Hepatocyte (in vitro differentiated cells): ENCODE measurements at regions not wholly inside any gene's neighbourhood (a gene's known extent, or its start where the extent isn't known, plus 50 kb on each side); places are given as distances from the start of the nearest gene placed in this dataset.

Experiments used
- DNase-seq: peaks from one replicate; pipeline ENCODE4 v3.0.0-alpha.2; 2016; ENCODE audit warnings: low spot score
- H2AFZ ChIP-seq: fragments of 200-600 bp; sonication (generic); 2 replicates; pipeline ENCODE4 v1.6.0; 2016; ENCODE audit warnings: antibody characterized with exemption, mild to moderate bottlenecking
- H3K27ac ChIP-seq: fragments of 200-600 bp; sonication (generic); 2 replicates; pipeline ENCODE4 v1.5.1; 2016; ENCODE audit warnings: mild to moderate bottlenecking
- H3K27me3 ChIP-seq: fragments of 200-600 bp; sonication (generic); 2 replicates; pipeline ENCODE4 v1.6.1; 2016
- H3K36me3 ChIP-seq: fragments of 200-600 bp; sonication (generic); replicated peaks from 2 replicates; pipeline ENCODE4 v1.5.1; 2016; ENCODE audit warnings: low read depth; ENCODE audit not compliant: insufficient read depth
- H3K4me1 ChIP-seq: fragments of 200-600 bp; sonication (generic); 2 replicates; pipeline ENCODE4 v1.5.1; 2016; ENCODE audit warnings: mild to moderate bottlenecking, moderate library complexity; ENCODE audit not compliant: insufficient read depth
- H3K4me2 ChIP-seq: fragments of 200-600 bp; sonication (generic); 2 replicates; pipeline ENCODE4 v1.6.0; 2016
- H3K4me3 ChIP-seq: fragments of 200-600 bp; sonication (generic); 2 replicates; pipeline ENCODE4 v1.5.1; 2016; ENCODE audit warnings: mild to moderate bottlenecking
- H3K79me2 ChIP-seq: fragments of 200-600 bp; sonication (generic); 2 replicates; pipeline ENCODE4 v1.6.0; 2017; ENCODE audit warnings: mild to moderate bottlenecking
- H3K9me2 ChIP-seq: fragments of 200-600 bp; sonication (generic); replicated peaks from 2 replicates; pipeline ENCODE4 v1.6.0; 2017; ENCODE audit warnings: mild to moderate bottlenecking; ENCODE audit not compliant: insufficient read depth
- H3K9me3 ChIP-seq: fragments of 200-600 bp; sonication (generic); 2 replicates; pipeline ENCODE4 v1.5.1; 2016; ENCODE audit warnings: low read depth, mild to moderate bottlenecking
- H4K20me1 ChIP-seq: fragments of 200-600 bp; sonication (generic); 2 replicates; pipeline ENCODE4 v1.6.0; 2016; ENCODE audit warnings: mild to moderate bottlenecking; ENCODE audit not compliant: insufficient read depth, poor library complexity, severe bottlenecking
- CTCF ChIP-seq: fragments of 200-600 bp; sonication (generic); IDR thresholded peaks from 2 replicates; pipeline ENCODE4 v1.5.1; 2016; ENCODE audit warnings: antibody characterized with exemption, mild to moderate bottlenecking; ENCODE audit not compliant: poor library complexity
- EZH2 ChIP-seq: fragments of 200-600 bp; sonication (generic); IDR thresholded peaks from 2 replicates; pipeline ENCODE4 v1.6.1; 2016; ENCODE audit warnings: antibody characterized with exemption, mild to moderate bottlenecking, borderline replicate concordance
- EZH2phosphoT487 ChIP-seq: fragments of 200-600 bp; sonication (generic); IDR thresholded peaks from one replicate; pipeline ENCODE4 v1.6.1; 2018; ENCODE audit warnings: antibody characterized with exemption, mild to moderate bottlenecking, low read depth, moderate library complexity; ENCODE audit not compliant: unreplicated experiment, severe bottlenecking
- WGBS: methylation state at CpG from one replicate; pipeline ENCODE4 v1.1.6; 2016; ENCODE audit warnings: low lambda C conversion rate; ENCODE audit errors: missing lambda C conversion rate; 5-methylcytosine and 5-hydroxymethylcytosine counted together

GRCh38 chr6:105926318-105926717 is 159.8 kb upstream of the PRDM1 start:
- H3K27ac ChIP-seq, result no peak overlapping the region
- no peak overlapping the region for H3K4me2 ChIP-seq
- no peak overlapping the region for H2AFZ ChIP-seq
- H3K36me3 ChIP-seq, result no peaks in the 10 kb centered on the region
- H3K4me1 ChIP-seq, result no peaks in the 10 kb centered on the region
- 80% methylated on average over 1 of the region's 1 CpG for WGBS
- no peak overlapping the region for H3K4me3 ChIP-seq
- H4K20me1 ChIP-seq, result no peaks in the 10 kb centered on the region
- no peak for TF ChIP-seq EZH2phosphoT487
- no peak for TF ChIP-seq EZH2
- TF ChIP-seq CTCF, result no peak
- H3K79me2 ChIP-seq, result no peaks in the 10 kb centered on the region
- DNase-seq, result no peak
- no peaks in the 10 kb centered on the region for H3K9me2 ChIP-seq
- no peaks in the 10 kb centered on the region for H3K9me3 ChIP-seq
- H3K27me3 ChIP-seq, result no peaks in the 10 kb centered on the region

GRCh38 chr6:105925706-105926105 is 160.4 kb upstream of the PRDM1 start:
- Histone ChIP-seq H3K4me2 (no peak overlapping the region), H3K27me3 (no peaks in the 10 kb centered on the region), H3K27ac (no peak overlapping the region), H2AFZ (no peak overlapping the region), H3K4me1 (no peaks in the 10 kb centered on the region), H3K4me3 (no peak overlapping the region), H3K36me3 (no peaks in the 10 kb centered on the region), H4K20me1 (no peaks in the 10 kb centered on the region), H3K9me2 (no peaks in the 10 kb centered on the region), H3K9me3 (no peaks in the 10 kb centered on the region), H3K79me2 (no peaks in the 10 kb centered on the region)
- WGBS, result 87% methylated on average over 3 of the region's 3 CpGs
- no peak for DNase-seq
- TF ChIP-seq EZH2phosphoT487 (no peak), CTCF (no peak), EZH2 (no peak)

GRCh38 chr6:105921781-105922180 is 164.4 kb upstream of the PRDM1 start:
- H3K4me3 ChIP-seq, result no peak overlapping the region
- no peak for DNase-seq
- H3K9me3 ChIP-seq, result no peaks in the 10 kb centered on the region
- no peak overlapping the region for H2AFZ ChIP-seq
- no peak overlapping the region for H3K27ac ChIP-seq
- 77% methylated on average over 3 of the region's 3 CpGs for WGBS
- H3K36me3 ChIP-seq, result no peaks in the 10 kb centered on the region
- no peaks in the 10 kb centered on the region for H3K79me2 ChIP-seq
- H3K9me2 ChIP-seq, result no peaks in the 10 kb centered on the region
- H4K20me1 ChIP-seq, result no peaks in the 10 kb centered on the region
- H3K4me1 ChIP-seq, result no peaks in the 10 kb centered on the region
- TF ChIP-seq EZH2phosphoT487 (no peak), EZH2 (no peak), CTCF (no peak)
- H3K27me3 ChIP-seq, result no peaks in the 10 kb centered on the region
- no peak overlapping the region for H3K4me2 ChIP-seq

GRCh38 chr6:105920071-105920470 is 166.1 kb upstream of the PRDM1 start:
- Histone ChIP-seq H4K20me1 (no peaks in the 10 kb centered on the region), H3K27ac (no peak overlapping the region), H3K4me3 (no peak overlapping the region), H3K27me3 (no peaks in the 10 kb centered on the region), H3K4me2 (no peak overlapping the region), H3K79me2 (no peaks in the 10 kb centered on the region), H3K9me2 (no peaks in the 10 kb centered on the region), H3K9me3 (no peaks in the 10 kb centered on the region), H3K4me1 (no peaks in the 10 kb centered on the region), H2AFZ (no peak overlapping the region), H3K36me3 (no peaks in the 10 kb centered on the region)
- no peak for TF ChIP-seq CTCF
- TF ChIP-seq EZH2, result no peak
- no peak for TF ChIP-seq EZH2phosphoT487
- no peak for DNase-seq
- 87% methylated on average over 2 of the region's 2 CpGs for WGBS
